ENCODE measurements at regions not wholly inside any gene's neighbourhood (a gene's known extent, or its start where the extent isn't known, plus 50 kb on each side); places are given as distances from the start of the nearest gene placed in this dataset.
"Not testable (repeated sequence)": the region's sequence is repeated elsewhere in the genome, so short reads cannot be mapped to it uniquely, and the experiment has no call there.

GRCh38 chr1:90817399-90817798, 100.3 kb upstream of the BARHL2 start:
- no peak for DNase-seq
- ATAC-seq: no peak
- intact Hi-C loops (cut with DNase I, micrococcal nuclease): no loop called here
- H3K4me1 ChIP-seq (ENCODE audit: low read depth): no peaks in the 10 kb centered on the region
- H3K36me3 ChIP-seq (ENCODE audit: low read depth): no peaks in the 10 kb centered on the region
- H3K9me3 ChIP-seq: no peaks in the 10 kb centered on the region
- TF ChIP-seq CTCF (IDR thresholded peaks at IDR 0.05): no peak
- no peak overlapping the region for H3K4me3 ChIP-seq

- DNase-seq; H3K36me3 ChIP-seq (ENCODE audit: low read depth); ATAC-seq; H3K4me3 ChIP-seq; H3K9me3 ChIP-seq; H3K4me1 ChIP-seq (ENCODE audit: low read depth); intact Hi-C loops (cut with DNase I, micrococcal nuclease): not testable (repeated sequence)
Measured at GRCh38 chr1:90812237-90812636, 95.1 kb upstream of the BARHL2 start.

GRCh38 chr1:90811444-90811950, 94.4 kb upstream of the BARHL2 start:
- not testable (repeated sequence) for ATAC-seq, H3K4me3 ChIP-seq

DNA sequence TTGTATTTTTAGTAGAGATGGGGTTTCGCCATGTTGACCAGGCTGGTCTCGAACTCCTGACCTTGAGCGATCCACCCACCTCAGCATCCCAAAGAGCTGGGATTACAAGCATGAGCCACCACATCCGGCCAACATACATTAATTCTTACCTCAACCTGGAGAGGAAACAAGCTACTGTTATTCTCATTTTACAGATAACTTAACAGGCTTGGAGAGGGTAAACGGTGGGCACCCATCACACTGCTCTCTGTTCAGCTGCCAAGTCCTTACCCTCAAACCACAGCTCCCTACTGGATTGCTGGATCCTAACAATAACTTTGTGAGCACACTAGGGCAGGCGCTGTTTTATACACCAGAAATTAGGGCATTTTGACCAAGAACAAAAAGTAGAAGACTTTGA, 93.6 kb upstream of the BARHL2 start:
- DNase-seq (no peak), ATAC-seq (no peak)
- intact Hi-C loops (cut with DNase I, micrococcal nuclease): no loop called here
- Histone ChIP-seq H3K4me3 (no peak overlapping the region), H3K9me3 (no peaks in the 10 kb centered on the region), H3K4me1 (ENCODE audit: low read depth) (no peaks in the 10 kb centered on the region), H3K36me3 (ENCODE audit: low read depth) (no peaks in the 10 kb centered on the region)
- no peak for TF ChIP-seq CTCF (IDR thresholded peaks at IDR 0.05)

More at GRCh38 chr1:90811444-90811950, 94.4 kb upstream of the BARHL2 start:
- H3K36me3 ChIP-seq (ENCODE audit: low read depth); DNase-seq; intact Hi-C loops (cut with DNase I, micrococcal nuclease); H3K9me3 ChIP-seq; H3K4me1 ChIP-seq (ENCODE audit: low read depth): not testable (repeated sequence)

DNA sequence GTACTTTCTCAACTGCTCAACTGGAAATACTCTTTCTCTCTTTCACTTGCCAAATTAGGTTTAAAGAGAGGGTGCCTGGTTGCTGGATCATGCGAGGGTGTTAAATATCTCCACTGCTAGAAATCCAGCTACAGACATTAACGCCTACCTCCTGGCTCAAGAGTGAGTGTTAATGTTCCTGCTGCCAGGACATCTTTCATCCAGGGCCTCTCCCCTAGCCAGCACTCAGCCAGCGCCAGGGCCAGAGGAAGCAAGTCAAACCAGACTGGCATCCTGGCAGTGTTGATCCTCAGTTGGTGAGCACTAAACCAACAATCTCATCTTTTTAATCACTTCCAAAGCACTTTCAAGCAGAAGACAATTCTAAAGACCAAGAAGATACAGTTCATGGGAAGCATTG, 92.9 kb upstream of the BARHL2 start:
- Histone ChIP-seq H3K9me3 (no peaks in the 10 kb centered on the region), H3K4me1 (ENCODE audit: low read depth) (no peaks in the 10 kb centered on the region), H3K36me3 (ENCODE audit: low read depth) (no peaks in the 10 kb centered on the region), H3K4me3 (no peak overlapping the region)
- intact Hi-C loops (cut with DNase I, micrococcal nuclease): no loop called here
- ATAC-seq (no peak), DNase-seq (no peak)
- TF ChIP-seq CTCF (IDR thresholded peaks at IDR 0.05): no peak

- DNase-seq: no peak
- Histone ChIP-seq H3K4me1 (ENCODE audit: low read depth) (no peaks in the 10 kb centered on the region), H3K4me3 (no peak overlapping the region), H3K9me3 (no peaks in the 10 kb centered on the region), H3K36me3 (ENCODE audit: low read depth) (no peaks in the 10 kb centered on the region)
- no peak for TF ChIP-seq CTCF (IDR thresholded peaks at IDR 0.05)
- intact Hi-C loops (cut with DNase I, micrococcal nuclease): no loop called here
- ATAC-seq: no peak
Measured at GRCh38 chr1:90809093-90809492, 92.0 kb upstream of the BARHL2 start.

DNA sequence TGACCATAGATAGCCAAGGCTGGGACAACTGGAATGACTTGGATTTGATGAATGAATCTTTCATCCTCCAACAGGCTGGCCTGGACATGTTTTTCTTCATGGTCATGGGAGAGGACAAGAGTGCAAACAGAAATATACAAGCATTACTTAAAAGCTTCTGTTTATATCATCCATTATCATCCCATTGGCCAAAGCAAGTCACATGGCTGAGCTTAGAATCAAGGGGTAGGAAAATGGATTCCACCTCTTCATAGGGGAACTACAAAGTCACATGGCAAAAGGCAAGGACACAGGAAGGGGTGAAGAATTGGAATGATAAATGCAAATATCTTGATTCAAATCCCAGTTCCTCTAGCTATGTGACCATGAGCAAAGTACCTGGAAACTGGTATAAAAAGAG, 90.2 kb upstream of the BARHL2 start:
- Histone ChIP-seq H3K4me1 (ENCODE audit: low read depth) (no peaks in the 10 kb centered on the region), H3K4me3 (no peak overlapping the region), H3K36me3 (ENCODE audit: low read depth) (no peaks in the 10 kb centered on the region), H3K9me3 (no peaks in the 10 kb centered on the region)
- TF ChIP-seq CTCF (IDR thresholded peaks at IDR 0.05): no peak
- DNase-seq (no peak), ATAC-seq (no peak)
- intact Hi-C loops (cut with DNase I, micrococcal nuclease): no loop called here

Measured in mucosa of descending colon (tissue), 3 donors.